Neutrophil (primary cell): ENCODE measurements at regions not wholly inside any gene's neighbourhood (a gene's known extent, or its start where the extent isn't known, plus 50 kb on each side); places are given as distances from the start of the nearest gene placed in this dataset.

Source experiments
- H3K27ac ChIP-seq: fragments of 200-600 bp; sonication (generic); 2 replicates; pipeline ENCODE4 v1.5.1; 2016; ENCODE audit warnings: mild to moderate bottlenecking, moderate library complexity
- H3K27me3 ChIP-seq: fragments of 200-600 bp; sonication (generic); 2 replicates; pipeline ENCODE4 v1.6.0; 2016; ENCODE audit warnings: mild to moderate bottlenecking
- H3K36me3 ChIP-seq: fragments of 200-600 bp; sonication (generic); 2 replicates; pipeline ENCODE4 v1.5.1; 2017
- H3K4me1 ChIP-seq, 2 experiments: fragments of 200-600 bp in 1 of 2; sonication (generic) in 1 of 2; 1 replicate in 1 of 2; 2 replicates in 1 of 2; pipeline versions ENCODE4 v1.5.1 to v1.6.1; 2013 to 2016; ENCODE audit warnings: low read depth in 1 of 2, low read length in 1 of 2, mild to moderate bottlenecking in 1 of 2, moderate library complexity in 1 of 2; ENCODE audit not compliant: control insufficient read depth in 1 of 2, insufficient read depth in 1 of 2
- H3K4me3 ChIP-seq, 2 experiments: fragments of 200-600 bp in 1 of 2; sonication (generic) in 1 of 2; 1 replicate in 1 of 2; 2 replicates in 1 of 2; pipeline ENCODE4 v1.5.1; 2013 to 2016; ENCODE audit warnings: low read depth in 1 of 2, low read length in 1 of 2, mild to moderate bottlenecking in 1 of 2, moderate library complexity in 1 of 2
- H3K9me3 ChIP-seq: fragments of 200-600 bp; sonication (generic); 2 replicates; pipeline ENCODE4 v1.5.1; 2016
- TF ChIP-seq, protein P1 (sequence below): fragments of 200-600 bp; sonication (generic); IDR thresholded peaks from 2 replicates; pipeline ENCODE4 v1.5.1; 2016; ENCODE audit warnings: antibody characterized with exemption

DNA sequence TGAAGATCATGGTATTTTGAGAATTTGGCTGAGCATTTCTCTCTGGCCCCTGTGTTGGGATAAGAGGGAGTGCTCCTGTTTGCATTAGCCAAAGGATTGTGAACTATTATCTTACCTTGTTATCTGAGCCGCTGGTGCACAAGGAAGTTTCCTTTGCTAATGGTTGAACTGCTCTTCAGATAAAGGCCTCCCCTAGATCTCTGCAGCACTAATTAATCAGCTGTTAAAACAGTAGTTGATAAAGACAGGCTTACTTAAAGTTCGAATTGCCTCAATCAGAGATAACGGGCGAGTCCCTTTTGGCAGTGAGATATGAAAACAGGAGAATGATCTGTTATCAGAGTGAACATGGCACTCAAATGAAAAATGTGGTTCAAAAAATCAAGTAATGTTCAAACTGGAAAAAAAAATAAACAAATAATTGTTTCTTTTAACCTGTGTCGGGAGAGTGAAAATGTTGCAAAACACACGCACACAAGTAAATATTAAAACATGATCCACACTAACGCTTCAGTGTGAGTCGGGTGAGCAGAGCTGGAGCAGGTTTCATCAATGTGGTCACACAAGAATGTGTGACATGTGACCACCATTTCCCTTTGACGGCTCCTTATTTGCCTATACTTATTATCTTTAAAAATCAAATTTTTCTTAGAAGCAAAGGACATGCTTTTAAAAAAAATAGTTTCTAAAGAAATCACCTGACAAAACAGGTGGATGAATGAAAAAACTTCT lies 469.1 kb downstream of the SOX2 start:
- TF ChIP-seq, protein P1, sequence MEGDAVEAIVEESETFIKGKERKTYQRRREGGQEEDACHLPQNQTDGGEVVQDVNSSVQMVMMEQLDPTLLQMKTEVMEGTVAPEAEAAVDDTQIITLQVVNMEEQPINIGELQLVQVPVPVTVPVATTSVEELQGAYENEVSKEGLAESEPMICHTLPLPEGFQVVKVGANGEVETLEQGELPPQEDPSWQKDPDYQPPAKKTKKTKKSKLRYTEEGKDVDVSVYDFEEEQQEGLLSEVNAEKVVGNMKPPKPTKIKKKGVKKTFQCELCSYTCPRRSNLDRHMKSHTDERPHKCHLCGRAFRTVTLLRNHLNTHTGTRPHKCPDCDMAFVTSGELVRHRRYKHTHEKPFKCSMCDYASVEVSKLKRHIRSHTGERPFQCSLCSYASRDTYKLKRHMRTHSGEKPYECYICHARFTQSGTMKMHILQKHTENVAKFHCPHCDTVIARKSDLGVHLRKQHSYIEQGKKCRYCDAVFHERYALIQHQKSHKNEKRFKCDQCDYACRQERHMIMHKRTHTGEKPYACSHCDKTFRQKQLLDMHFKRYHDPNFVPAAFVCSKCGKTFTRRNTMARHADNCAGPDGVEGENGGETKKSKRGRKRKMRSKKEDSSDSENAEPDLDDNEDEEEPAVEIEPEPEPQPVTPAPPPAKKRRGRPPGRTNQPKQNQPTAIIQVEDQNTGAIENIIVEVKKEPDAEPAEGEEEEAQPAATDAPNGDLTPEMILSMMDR: no peak
- Histone ChIP-seq H3K27me3 (no peaks in the 10 kb centered on the region), H3K36me3 (no peaks in the 10 kb centered on the region), H3K9me3 (no peaks in the 10 kb centered on the region), H3K27ac (no peak overlapping the region), H3K4me1 (no peaks in the 10 kb centered on the region), H3K4me3 (no peak overlapping the region)

DNA sequence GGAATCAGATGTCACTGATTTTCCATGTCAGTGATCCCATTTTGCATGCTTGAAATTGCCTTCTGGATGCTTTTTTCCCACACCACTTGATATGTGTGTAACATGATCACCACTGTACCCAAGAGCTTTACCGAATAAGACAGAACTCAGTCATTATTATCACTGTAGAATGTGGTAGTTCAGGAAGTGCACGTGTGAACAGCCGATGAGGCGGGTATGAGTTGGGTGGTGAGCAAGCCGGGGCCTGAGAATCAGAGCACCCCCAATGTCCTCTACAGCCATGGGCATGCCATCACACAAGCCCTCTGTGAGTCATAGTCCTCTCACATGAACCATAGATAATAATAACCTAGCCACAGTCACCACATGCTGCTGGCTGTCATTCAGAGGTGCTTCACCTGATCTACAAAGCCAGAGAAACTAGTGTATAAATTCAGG lies 470.8 kb downstream of the SOX2 start:
- H3K27ac ChIP-seq: no peak overlapping the region
- TF ChIP-seq, protein P1: no peak
- H3K27me3 ChIP-seq: no peaks in the 10 kb centered on the region
- no peaks in the 10 kb centered on the region for H3K36me3 ChIP-seq
- no peak overlapping the region for H3K4me3 ChIP-seq
- no peaks in the 10 kb centered on the region for H3K4me1 ChIP-seq
- no peaks in the 10 kb centered on the region for H3K9me3 ChIP-seq

DNA sequence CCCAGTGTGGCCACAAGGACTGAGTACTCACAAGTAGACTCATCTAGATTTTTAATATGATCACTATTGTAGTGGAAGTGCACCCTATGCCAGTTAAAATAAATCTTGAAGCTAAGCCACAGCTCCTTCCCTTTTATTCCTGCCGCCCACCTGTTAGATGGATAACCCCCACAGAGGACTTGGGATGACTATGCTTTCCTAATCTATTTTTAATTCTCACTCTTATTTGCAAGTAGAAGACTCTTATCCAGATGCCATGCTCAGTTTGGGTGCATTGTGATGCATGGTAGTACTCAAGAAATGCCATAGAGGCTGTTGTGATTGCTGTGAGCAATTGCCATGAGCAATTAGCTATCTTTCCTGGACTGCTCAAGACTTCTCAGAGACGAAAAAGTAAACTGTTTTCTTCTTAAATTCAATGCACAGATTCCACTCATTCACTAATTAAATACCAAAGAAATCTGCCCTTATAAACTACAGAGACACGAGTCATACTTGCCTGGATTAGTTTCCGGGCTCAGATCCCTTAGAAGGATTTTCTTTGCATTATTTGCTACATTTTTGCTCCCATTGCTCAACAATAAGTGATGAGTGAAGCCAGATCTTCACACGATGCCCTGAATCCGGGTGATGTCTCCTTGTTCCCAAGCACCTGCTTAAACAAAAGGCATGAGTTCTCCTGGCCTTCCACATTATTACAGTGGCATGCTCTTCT lies 472.1 kb downstream of the SOX2 start:
- no peaks in the 10 kb centered on the region for H3K36me3 ChIP-seq
- no peaks in the 10 kb centered on the region for H3K27me3 ChIP-seq
- TF ChIP-seq, protein P1: no peak
- no peaks in the 10 kb centered on the region for H3K4me1 ChIP-seq
- H3K4me3 ChIP-seq: no peak overlapping the region
- no peak overlapping the region for H3K27ac ChIP-seq
- H3K9me3 ChIP-seq: no peaks in the 10 kb centered on the region

DNA sequence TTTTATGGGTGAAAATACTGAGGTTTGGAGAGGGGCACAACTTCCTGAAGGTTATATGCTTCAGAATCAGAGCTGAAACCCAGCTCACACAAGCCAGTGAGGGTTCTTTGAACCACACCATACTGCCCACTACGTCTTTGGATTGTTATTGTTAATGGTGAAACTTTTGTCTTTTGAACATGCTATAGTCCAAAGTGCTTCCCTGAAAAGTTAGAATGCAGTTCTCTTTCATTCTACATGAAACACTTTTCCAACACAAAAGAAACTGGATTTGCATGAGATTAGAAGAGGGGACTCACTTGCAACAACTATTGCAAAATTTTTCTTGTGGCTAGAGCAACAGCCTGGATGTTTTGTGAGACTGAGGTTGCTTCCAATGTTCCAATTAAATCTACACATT lies 473.6 kb downstream of the SOX2 start:
- H3K27ac ChIP-seq: no peak overlapping the region
- TF ChIP-seq, protein P1: no peak
- H3K36me3 ChIP-seq: no peaks in the 10 kb centered on the region
- no peak overlapping the region for H3K4me3 ChIP-seq
- H3K4me1 ChIP-seq: no peaks in the 10 kb centered on the region
- H3K27me3 ChIP-seq: no peaks in the 10 kb centered on the region
- no peaks in the 10 kb centered on the region for H3K9me3 ChIP-seq

DNA sequence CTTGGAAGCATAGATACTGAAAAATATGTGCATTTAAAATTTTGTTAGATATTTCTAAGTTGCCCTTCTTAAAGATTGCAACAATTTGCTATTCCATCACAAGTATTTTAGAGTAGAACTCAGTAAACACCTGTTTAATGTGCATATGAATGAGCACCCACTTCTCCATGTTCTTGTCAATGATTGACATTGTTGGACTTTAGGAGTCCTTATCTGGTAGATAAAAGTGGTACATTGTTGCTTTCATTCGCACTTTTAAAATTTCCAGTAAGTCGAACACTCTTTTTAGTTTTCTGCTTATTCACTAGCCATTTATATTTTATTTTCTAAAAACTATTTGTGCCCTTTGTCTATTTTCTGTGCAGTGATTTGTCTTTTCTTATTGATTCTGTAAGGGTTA lies 478.3 kb downstream of the SOX2 start:
- TF ChIP-seq, protein P1: no peak

More for the DNA sequence above, 478.3 kb downstream of the SOX2 start:
- Histone ChIP-seq H3K27me3 (no peaks in the 10 kb centered on the region), H3K27ac (no peak overlapping the region), H3K4me1 (no peaks in the 10 kb centered on the region), H3K9me3 (no peaks in the 10 kb centered on the region), H3K36me3 (no peaks in the 10 kb centered on the region), H3K4me3 (no peak overlapping the region)
